Ramos (cell line): ENCODE measurements at regions not wholly inside any gene's neighbourhood (a gene's known extent, or its start where the extent isn't known, plus 50 kb on each side); places are given as distances from the start of the nearest gene placed in this dataset.

Source experiments
- in situ Hi-C: fragments of 300-500 bp; cut with MboI; formaldehyde crosslinking; loops from one replicate; pipeline ENCODE4 v1.14.3; 2022; ENCODE audit warnings: low sequenced_read_pairs; ENCODE audit not compliant: unreplicated experiment

GRCh38 chr6:14614631-14615030 lies 497.1 kb downstream of the CD83 start:
- in situ Hi-C loops: no loop called here

- in situ Hi-C loops: no loop called here
Observed at GRCh38 chr6:14616656-14617055, 499.1 kb downstream of the CD83 start.

- in situ Hi-C loops: no loop called here
Observed at GRCh38 chr6:14618759-14619418, 501.3 kb downstream of the CD83 start.

- in situ Hi-C loops: no loop called here
Observed at GRCh38 chr6:14619419-14619781, 501.8 kb downstream of the CD83 start.

- in situ Hi-C loops: no loop called here
Observed at GRCh38 chr6:14620522-14620921, 502.9 kb downstream of the CD83 start.

- in situ Hi-C loops: no loop called here
Observed at GRCh38 chr6:14621518-14621917, 503.9 kb downstream of the CD83 start.

GRCh38 chr6:14622085-14622484 lies 504.5 kb downstream of the CD83 start:
- in situ Hi-C loops: no loop called here

GRCh38 chr6:14622909-14623505 lies 505.4 kb downstream of the CD83 start:
- in situ Hi-C loops: no loop called here

- in situ Hi-C loops: no loop called here
Observed at GRCh38 chr6:14625173-14625895, 507.8 kb downstream of the CD83 start.

GRCh38 chr6:14626556-14626955 lies 509.0 kb downstream of the CD83 start:
- in situ Hi-C loops: no loop called here

- in situ Hi-C loops: no loop called here
Observed at GRCh38 chr6:14630016-14630415, 512.4 kb downstream of the CD83 start.

GRCh38 chr6:14633479-14633878 lies 515.9 kb downstream of the CD83 start:
- in situ Hi-C loops: no loop called here

- in situ Hi-C loops: no loop called here
Observed at GRCh38 chr6:14634072-14634471, 516.5 kb downstream of the CD83 start.

- in situ Hi-C loops: no loop called here
Observed at GRCh38 chr6:14635195-14635594, 517.6 kb downstream of the CD83 start.

GRCh38 chr6:14635934-14636591 lies 518.5 kb downstream of the CD83 start:
- in situ Hi-C loops: no loop called here

GRCh38 chr6:14638435-14638905 lies 520.9 kb downstream of the CD83 start:
- in situ Hi-C loops: no loop called here

- in situ Hi-C loops: no loop called here
Observed at GRCh38 chr6:14638906-14639761, 521.6 kb downstream of the CD83 start.

- in situ Hi-C loops: no loop called here
Observed at GRCh38 chr6:14639983-14640599, 522.5 kb downstream of the CD83 start.

GRCh38 chr6:14640631-14641030 lies 523.1 kb downstream of the CD83 start:
- in situ Hi-C loops: no loop called here
